T-helper 9 cell (primary cell): ENCODE measurements at regions not wholly inside any gene's neighbourhood (a gene's known extent, or its start where the extent isn't known, plus 50 kb on each side); places are given as distances from the start of the nearest gene placed in this dataset.

Source experiments
- DNase-seq: peaks from one replicate; pipeline ENCODE4 v3.0.0-alpha.2; 2020

GRCh38 chr13:107139006-107139405, 571.1 kb upstream of the ARGLU1 start:
- no peak for DNase-seq

- no peak for DNase-seq
These were observed 570.5 kb upstream of the ARGLU1 start for GRCh38 chr13:107138486-107138885.

GRCh38 chr13:107133950-107134349, 566.0 kb upstream of the ARGLU1 start:
- no peak for DNase-seq

GRCh38 chr13:107130566-107130965, 562.6 kb upstream of the ARGLU1 start:
- DNase-seq: no peak

- DNase-seq: no peak
These were observed 556.8 kb upstream of the ARGLU1 start for GRCh38 chr13:107124730-107125129.

- no peak for DNase-seq
These were observed 556.3 kb upstream of the ARGLU1 start for GRCh38 chr13:107124129-107124718.

GRCh38 chr13:107121793-107122192, 553.9 kb upstream of the ARGLU1 start:
- DNase-seq: no peak

GRCh38 chr13:107119989-107120881, 552.3 kb upstream of the ARGLU1 start:
- DNase-seq: no peak

- DNase-seq: no peak
These were observed 550.6 kb upstream of the ARGLU1 start for GRCh38 chr13:107118506-107118905.

- DNase-seq: no peak
These were observed 549.5 kb upstream of the ARGLU1 start for GRCh38 chr13:107117327-107118012.

GRCh38 chr13:107113387-107113786, 545.5 kb upstream of the ARGLU1 start:
- no peak for DNase-seq

- no peak for DNase-seq
These were observed 543.3 kb upstream of the ARGLU1 start for GRCh38 chr13:107111248-107111647.

- no peak for DNase-seq
These were observed 536.7 kb upstream of the ARGLU1 start for GRCh38 chr13:107104631-107105030.

- DNase-seq: no peak
These were observed 534.7 kb upstream of the ARGLU1 start for GRCh38 chr13:107102676-107103075.

GRCh38 chr13:107099661-107100060, 531.7 kb upstream of the ARGLU1 start:
- no peak for DNase-seq

GRCh38 chr13:107097916-107098315, 530.0 kb upstream of the ARGLU1 start:
- no peak for DNase-seq

GRCh38 chr13:107095876-107096275, 527.9 kb upstream of the ARGLU1 start:
- DNase-seq: no peak

- no peak for DNase-seq
These were observed 523.9 kb upstream of the ARGLU1 start for GRCh38 chr13:107091861-107092260.

- DNase-seq: no peak
These were observed 523.5 kb upstream of the ARGLU1 start for GRCh38 chr13:107091428-107091827.

- no peak for DNase-seq
These were observed 520.1 kb upstream of the ARGLU1 start for GRCh38 chr13:107088061-107088460.

- DNase-seq: no peak
These were observed 511.6 kb upstream of the ARGLU1 start for GRCh38 chr13:107079423-107080049.

GRCh38 chr13:107078229-107078765, 510.4 kb upstream of the ARGLU1 start:
- DNase-seq: no peak

GRCh38 chr13:107076801-107077200, 508.9 kb upstream of the ARGLU1 start:
- DNase-seq: no peak
